MM.1S (cell line): ENCODE measurements at regions not wholly inside any gene's neighbourhood (a gene's known extent, or its start where the extent isn't known, plus 50 kb on each side); places are given as distances from the start of the nearest gene placed in this dataset.

Experiments used
- DNase-seq: peaks from one replicate; pipeline ENCODE4 v3.0.0-alpha.2; 2015
- H2AFZ ChIP-seq: fragments of 300-600 bp; sonication (generic); 2 replicates; pipeline ENCODE4 v1.6.0; 2016; ENCODE audit warnings: antibody characterized with exemption, low read length
- H3F3A ChIP-seq: fragments of 300-600 bp; sonication (generic); 2 replicates; pipeline ENCODE4 v1.6.1; 2016; ENCODE audit warnings: mild to moderate bottlenecking, antibody characterized with exemption, low read length, moderate library complexity, mixed read lengths; ENCODE audit not compliant: insufficient read depth
- H3K27ac ChIP-seq: fragments of 300-600 bp; sonication (generic); 2 replicates; pipeline ENCODE4 v1.5.1; 2016; ENCODE audit warnings: mild to moderate bottlenecking, low read length
- H3K27me3 ChIP-seq: fragments of 300-600 bp; sonication (generic); replicated peaks from 2 replicates; pipeline ENCODE4 v1.6.0; 2016; ENCODE audit warnings: low read length; ENCODE audit not compliant: insufficient read depth
- H3K36me3 ChIP-seq: fragments of 300-600 bp; sonication (generic); replicated peaks from 2 replicates; pipeline ENCODE4 v1.6.1; 2016; ENCODE audit warnings: mild to moderate bottlenecking, low read length, mixed read lengths; ENCODE audit not compliant: insufficient read depth
- H3K4me1 ChIP-seq: fragments of 300-600 bp; sonication (generic); 2 replicates; pipeline ENCODE4 v1.6.1; 2016; ENCODE audit warnings: low read length, mixed read lengths
- H3K4me2 ChIP-seq: fragments of 300-600 bp; sonication (generic); 2 replicates; pipeline ENCODE4 v1.6.0; 2016; ENCODE audit warnings: low read depth, low read length
- H3K4me3 ChIP-seq: fragments of 300-600 bp; sonication (generic); 2 replicates; pipeline ENCODE4 v1.5.1; 2016; ENCODE audit warnings: low read length, mixed read lengths
- H3K79me2 ChIP-seq: fragments of 300-600 bp; sonication (generic); 2 replicates; pipeline ENCODE4 v1.6.1; 2016; ENCODE audit warnings: mixed run types, low read length, mixed read lengths
- H3K9ac ChIP-seq: fragments of 300-600 bp; sonication (generic); 2 replicates; pipeline ENCODE4 v1.6.1; 2016; ENCODE audit warnings: low read length, mixed read lengths
- H3K9me2 ChIP-seq: fragments of 300-600 bp; sonication (generic); replicated peaks from 2 replicates; pipeline ENCODE4 v1.6.1; 2016; ENCODE audit warnings: mild to moderate bottlenecking, low read length, mixed read lengths; ENCODE audit not compliant: insufficient read depth
- H3K9me3 ChIP-seq: fragments of 300-600 bp; sonication (generic); replicated peaks from 2 replicates; pipeline ENCODE4 v1.6.1; 2016; ENCODE audit warnings: mild to moderate bottlenecking, low read length, mixed read lengths; ENCODE audit not compliant: insufficient read depth
- H4K20me1 ChIP-seq: fragments of 300-600 bp; sonication (generic); 2 replicates; pipeline ENCODE4 v1.6.1; 2016; ENCODE audit warnings: mild to moderate bottlenecking, low read length, moderate library complexity, mixed read lengths; ENCODE audit not compliant: insufficient read depth
- CTCF ChIP-seq: fragments of 300-600 bp; sonication (generic); IDR thresholded peaks from 2 replicates; pipeline ENCODE4 v1.5.1; 2016; ENCODE audit warnings: antibody characterized with exemption, low read length, mixed read lengths
- EZH2 ChIP-seq: fragments of 300-600 bp; sonication (generic); optimal IDR thresholded peaks from 2 replicates; pipeline ENCODE3; 2017; ENCODE audit warnings: low read depth, mild to moderate bottlenecking, antibody characterized with exemption, low read length, mixed read lengths
- EZH2phosphoT487 ChIP-seq: fragments of 300-600 bp; sonication (generic); IDR thresholded peaks from 2 replicates; pipeline ENCODE4 v1.6.1; 2018; ENCODE audit warnings: antibody characterized with exemption, low read length

GRCh38 chr5:93359296-93359959, 221.6 kb downstream of the NR2F1-AS1 start:
- no peaks in the 10 kb centered on the region for H3K9me3 ChIP-seq
- H4K20me1 ChIP-seq, result no peaks in the 10 kb centered on the region
- H3K4me1 ChIP-seq, result no peaks in the 10 kb centered on the region
- H3K9me2 ChIP-seq, result no peaks in the 10 kb centered on the region
- no peaks in the 10 kb centered on the region for H3K79me2 ChIP-seq
- no peak overlapping the region for H3K4me2 ChIP-seq
- H3K9ac ChIP-seq, result no peak overlapping the region
- no peaks in the 10 kb centered on the region for H3K36me3 ChIP-seq
- DNase-seq, result no peak
- no peaks in the 10 kb centered on the region for H3K27me3 ChIP-seq
- no peak overlapping the region for H3K4me3 ChIP-seq
- H3F3A ChIP-seq, result no peaks in the 10 kb centered on the region
- H3K27ac ChIP-seq, result no peak overlapping the region
- no peak for TF ChIP-seq EZH2
- no peak for TF ChIP-seq EZH2phosphoT487
- TF ChIP-seq CTCF, result no peak
- no peak overlapping the region for H2AFZ ChIP-seq

GRCh38 chr5:93358176-93358575, 222.8 kb downstream of the NR2F1-AS1 start:
- no peak overlapping the region for H3K4me2 ChIP-seq
- H3K27ac ChIP-seq, result no peak overlapping the region
- no peak overlapping the region for H3K4me3 ChIP-seq
- no peaks in the 10 kb centered on the region for H3K79me2 ChIP-seq
- no peaks in the 10 kb centered on the region for H3K36me3 ChIP-seq
- H3K9me3 ChIP-seq, result no peaks in the 10 kb centered on the region
- no peak for TF ChIP-seq EZH2
- H3K9ac ChIP-seq, result no peak overlapping the region
- DNase-seq, result no peak
- H3K27me3 ChIP-seq, result no peaks in the 10 kb centered on the region
- no peaks in the 10 kb centered on the region for H3F3A ChIP-seq
- H3K9me2 ChIP-seq, result no peaks in the 10 kb centered on the region
- H4K20me1 ChIP-seq, result no peaks in the 10 kb centered on the region
- H2AFZ ChIP-seq, result no peak overlapping the region
- H3K4me1 ChIP-seq, result no peaks in the 10 kb centered on the region

GRCh38 chr5:93357686-93358085, 223.3 kb downstream of the NR2F1-AS1 start:
- Histone ChIP-seq H4K20me1 (no peaks in the 10 kb centered on the region), H3K36me3 (no peaks in the 10 kb centered on the region), H3K9me3 (no peaks in the 10 kb centered on the region), H3K4me1 (no peaks in the 10 kb centered on the region), H3K79me2 (no peaks in the 10 kb centered on the region), H3K27ac (no peak overlapping the region), H3K9ac (no peak overlapping the region), H3K4me3 (no peak overlapping the region), H3K27me3 (no peaks in the 10 kb centered on the region), H3K9me2 (no peaks in the 10 kb centered on the region), H3K4me2 (no peak overlapping the region), H3F3A (no peaks in the 10 kb centered on the region), H2AFZ (no peak overlapping the region)
- no peak for DNase-seq
- no peak for TF ChIP-seq EZH2
- TF ChIP-seq EZH2phosphoT487, result no peak
- TF ChIP-seq CTCF, result no peak

- no peaks in the 10 kb centered on the region for H3K4me1 ChIP-seq
- no peaks in the 10 kb centered on the region for H4K20me1 ChIP-seq
- no peak overlapping the region for H3K27ac ChIP-seq
- no peaks in the 10 kb centered on the region for H3K27me3 ChIP-seq
- no peaks in the 10 kb centered on the region for H3K36me3 ChIP-seq
- H3K9me3 ChIP-seq, result no peaks in the 10 kb centered on the region
- H2AFZ ChIP-seq, result no peak overlapping the region
- no peak overlapping the region for H3K4me3 ChIP-seq
- no peaks in the 10 kb centered on the region for H3K9me2 ChIP-seq
- TF ChIP-seq CTCF, result no peak
- TF ChIP-seq EZH2phosphoT487, result no peak
- no peak for TF ChIP-seq EZH2
- DNase-seq, result no peak
- H3K4me2 ChIP-seq, result no peak overlapping the region
- H3K79me2 ChIP-seq, result no peaks in the 10 kb centered on the region
- no peaks in the 10 kb centered on the region for H3F3A ChIP-seq
- no peak overlapping the region for H3K9ac ChIP-seq
Measured at GRCh38 chr5:93355691-93356090, 225.3 kb downstream of the NR2F1-AS1 start.
